ENCODE measurements at regions not wholly inside any gene's neighbourhood (a gene's known extent, or its start where the extent isn't known, plus 50 kb on each side); places are given as distances from the start of the nearest gene placed in this dataset.

DNA sequence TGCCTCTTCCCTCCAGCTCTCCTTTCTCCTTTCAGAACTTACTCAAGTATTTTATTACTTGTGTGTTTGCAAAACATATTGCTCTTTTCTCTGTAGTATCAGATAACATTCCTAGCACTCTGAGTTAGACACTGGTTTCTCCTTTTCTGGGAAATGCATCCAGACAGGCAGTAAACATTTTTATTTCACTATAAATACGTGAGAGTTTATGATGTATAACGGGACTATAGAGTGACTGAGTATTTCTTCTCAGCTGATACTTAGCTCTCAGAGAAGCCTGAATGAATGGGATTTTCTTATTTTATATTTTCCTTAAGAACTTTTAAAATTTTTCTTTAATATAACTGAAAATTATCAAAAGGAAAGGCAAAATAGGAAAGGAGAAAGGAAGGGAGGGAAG is 211.2 kb upstream of the EDNRB start:
- no peaks in the 10 kb centered on the region for H3K79me1 ChIP-seq (ENCODE audit: low read length)
- no peak overlapping the region for H2AK5ac ChIP-seq (ENCODE audit: low read length)
- H3K4me2 ChIP-seq (ENCODE audit: low read length): no peak overlapping the region
- no peak overlapping the region for H4K8ac ChIP-seq (ENCODE audit: low read depth, low read length)
- H2BK5ac ChIP-seq (ENCODE audit: low read depth, low read length, poor library complexity): no peak overlapping the region
- no peak overlapping the region for H3K27ac ChIP-seq (ENCODE audit: low read depth, low read length)
- no peak overlapping the region for H4K12ac ChIP-seq (ENCODE audit: low read depth, low read length)
- no peak for DNase-seq
- H3K4me1 ChIP-seq (ENCODE audit: control insufficient read depth in 1 of 2, insufficient read depth in 2 of 2, low read length in 2 of 2): no peaks in the 10 kb centered on the region
- H3K23ac ChIP-seq (ENCODE audit: low read length): no peak overlapping the region
- H2BK12ac ChIP-seq (ENCODE audit: low read length): no peak overlapping the region
- no peak overlapping the region for H2AFZ ChIP-seq (ENCODE audit: insufficient read depth, low read length, poor library complexity)
- H2BK120ac ChIP-seq (ENCODE audit: insufficient read depth, low read length, poor library complexity): no peak overlapping the region
- H3K4ac ChIP-seq (ENCODE audit: low read depth, low read length): no peak overlapping the region
- H3K9me3 ChIP-seq (ENCODE audit: insufficient read depth, low read depth, low read length): no peaks in the 10 kb centered on the region
- H3K27me3 ChIP-seq (ENCODE audit: insufficient read depth, low read length): no peaks in the 10 kb centered on the region
- WGBS (ENCODE audit: extremely low coverage, insufficient coverage, insufficient read length): no CpG with 5 or more reads among the region's 2 CpGs
- H3K9ac ChIP-seq (ENCODE audit: low read length): no peak overlapping the region
- no peak overlapping the region for H3K4me3 ChIP-seq (ENCODE audit: low read depth, low read length)
- no peak overlapping the region for H3K14ac ChIP-seq (ENCODE audit: low read length)
- no peak overlapping the region for H4K91ac ChIP-seq (ENCODE audit: low read depth, low read length)
- no peak overlapping the region for H3K18ac ChIP-seq (ENCODE audit: low read length)
- no peaks in the 10 kb centered on the region for H3K79me2 ChIP-seq (ENCODE audit: control insufficient read depth, insufficient read depth, low read length, poor library complexity)
- H3K36me3 ChIP-seq (ENCODE audit: control insufficient read depth in 1 of 2, insufficient read depth in 2 of 2, low read length in 2 of 2): no peaks in the 10 kb centered on the region

DNA sequence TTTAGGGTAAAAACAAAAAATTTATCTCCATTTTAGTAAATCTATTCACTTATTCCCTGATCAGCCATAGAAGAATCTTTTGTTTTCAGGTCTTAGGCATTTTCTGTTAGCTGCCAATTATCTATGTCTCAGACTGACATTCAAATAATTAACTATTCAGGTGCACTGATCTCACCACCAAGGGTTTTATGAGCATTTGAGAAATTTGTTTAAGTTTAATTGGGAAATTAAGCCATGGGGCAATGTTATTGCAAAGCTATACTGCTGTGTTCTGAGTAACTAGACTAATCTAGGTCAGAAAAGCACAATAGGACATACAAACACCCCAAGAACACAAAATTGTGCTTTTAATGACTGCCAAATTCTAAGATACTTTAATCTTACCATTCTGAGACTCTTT is 210.7 kb upstream of the EDNRB start:
- Histone ChIP-seq H3K79me2 (ENCODE audit: control insufficient read depth, insufficient read depth, low read length, poor library complexity) (no peaks in the 10 kb centered on the region), H2BK12ac (ENCODE audit: low read length) (no peak overlapping the region), H3K4me2 (ENCODE audit: low read length) (no peak overlapping the region)

DNA sequence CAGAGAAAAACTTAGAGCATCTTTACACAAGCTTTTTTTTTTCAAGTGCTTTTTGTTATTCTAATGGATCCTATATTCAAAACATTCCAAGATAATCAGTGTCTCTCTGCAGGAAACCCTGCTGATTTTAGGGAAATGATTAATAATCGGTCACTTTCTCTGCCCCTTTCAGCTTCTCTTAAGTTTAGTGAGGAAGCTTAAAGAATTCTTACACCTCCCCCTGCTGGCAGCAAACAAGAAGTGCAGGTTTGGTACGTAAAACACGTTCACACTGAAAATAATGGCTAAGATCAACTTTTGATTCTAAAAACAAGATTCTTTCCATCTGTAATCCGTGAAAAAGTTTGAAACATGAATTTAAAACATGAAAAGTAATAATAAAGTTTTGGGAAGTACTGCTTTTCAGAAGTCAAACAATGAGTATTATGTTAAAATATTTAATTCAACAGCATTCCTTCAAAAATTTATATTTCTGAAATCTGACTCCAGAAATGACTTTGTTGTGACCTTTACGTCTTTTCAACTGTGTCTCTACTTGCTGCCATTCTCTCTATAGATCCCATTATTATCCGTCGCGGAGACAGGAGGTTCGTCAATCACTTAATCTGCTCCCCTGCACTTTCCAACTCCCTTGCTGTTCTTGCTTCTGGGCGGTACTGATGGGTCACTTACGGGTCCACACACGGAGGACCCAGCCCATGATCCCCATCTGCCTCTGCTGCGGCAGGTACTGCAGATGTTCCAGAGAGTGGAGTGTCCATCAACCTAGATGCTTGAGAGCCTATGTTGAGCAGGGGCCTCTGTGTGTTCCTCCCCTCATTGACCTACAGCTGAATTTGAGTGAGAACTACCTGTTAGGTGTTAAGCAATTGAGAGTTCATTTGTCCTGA is 203.1 kb upstream of the EDNRB start:
- Histone ChIP-seq H3K4me3 (ENCODE audit: low read depth, low read length) (no peak overlapping the region), H3K9me3 (ENCODE audit: insufficient read depth, low read depth, low read length) (no peaks in the 10 kb centered on the region), H3K14ac (ENCODE audit: low read length) (no peak overlapping the region), H3K4me2 (ENCODE audit: low read length) (no peak overlapping the region), H4K8ac (ENCODE audit: low read depth, low read length) (no peak overlapping the region), H3K27me3 (ENCODE audit: insufficient read depth, low read length) (no peaks in the 10 kb centered on the region), H3K23ac (ENCODE audit: low read length) (no peak overlapping the region), H2BK5ac (ENCODE audit: low read depth, low read length, poor library complexity) (no peak overlapping the region), H3K79me1 (ENCODE audit: low read length) (no peaks in the 10 kb centered on the region), H3K9ac (ENCODE audit: low read length) (no peak overlapping the region), H3K27ac (ENCODE audit: low read depth, low read length) (no peak overlapping the region), H3K36me3 (ENCODE audit: control insufficient read depth in 1 of 2, insufficient read depth in 2 of 2, low read length in 2 of 2) (no peaks in the 10 kb centered on the region), H2BK120ac (ENCODE audit: insufficient read depth, low read length, poor library complexity) (peak overlapping the region; percentile 23), H4K91ac (ENCODE audit: low read depth, low read length) (peak overlapping the region; percentile 30), H3K79me2 (ENCODE audit: control insufficient read depth, insufficient read depth, low read length, poor library complexity) (no peaks in the 10 kb centered on the region), H2AFZ (ENCODE audit: insufficient read depth, low read length, poor library complexity) (no peak overlapping the region), H3K4ac (ENCODE audit: low read depth, low read length) (no peak overlapping the region), H4K12ac (ENCODE audit: low read depth, low read length) (no peak overlapping the region), H2AK5ac (ENCODE audit: low read length) (peak overlapping the region; percentile 52), H3K4me1 (ENCODE audit: control insufficient read depth in 1 of 2, insufficient read depth in 2 of 2, low read length in 2 of 2) (no peaks in the 10 kb centered on the region), H3K18ac (ENCODE audit: low read length) (no peak overlapping the region), H2BK12ac (ENCODE audit: low read length) (peak overlapping the region; percentile 76)
- no CpG with 5 or more reads among the region's 13 CpGs for WGBS (ENCODE audit: extremely low coverage, insufficient coverage, insufficient read length)
- DNase-seq: peak; percentile 12 to 86

More for the DNA sequence above, 210.7 kb upstream of the EDNRB start:
- no peak overlapping the region for H3K4me3 ChIP-seq (ENCODE audit: low read depth, low read length)
- no peak overlapping the region for H2BK5ac ChIP-seq (ENCODE audit: low read depth, low read length, poor library complexity)
- H3K79me1 ChIP-seq (ENCODE audit: low read length): no peaks in the 10 kb centered on the region
- no peak overlapping the region for H3K14ac ChIP-seq (ENCODE audit: low read length)
- H2BK120ac ChIP-seq (ENCODE audit: insufficient read depth, low read length, poor library complexity): no peak overlapping the region
- no peak overlapping the region for H4K12ac ChIP-seq (ENCODE audit: low read depth, low read length)
- H4K8ac ChIP-seq (ENCODE audit: low read depth, low read length): no peak overlapping the region
- H3K36me3 ChIP-seq (ENCODE audit: control insufficient read depth in 1 of 2, insufficient read depth in 2 of 2, low read length in 2 of 2): no peaks in the 10 kb centered on the region
- H2AK5ac ChIP-seq (ENCODE audit: low read length): no peak overlapping the region
- no peak for DNase-seq
- H4K91ac ChIP-seq (ENCODE audit: low read depth, low read length): no peak overlapping the region
- no peaks in the 10 kb centered on the region for H3K9me3 ChIP-seq (ENCODE audit: insufficient read depth, low read depth, low read length)
- no peak overlapping the region for H3K27ac ChIP-seq (ENCODE audit: low read depth, low read length)
- H3K4ac ChIP-seq (ENCODE audit: low read depth, low read length): no peak overlapping the region
- H3K4me1 ChIP-seq (ENCODE audit: control insufficient read depth in 1 of 2, insufficient read depth in 2 of 2, low read length in 2 of 2): no peaks in the 10 kb centered on the region
- no peak overlapping the region for H3K18ac ChIP-seq (ENCODE audit: low read length)
- H3K23ac ChIP-seq (ENCODE audit: low read length): no peak overlapping the region
- no peaks in the 10 kb centered on the region for H3K27me3 ChIP-seq (ENCODE audit: insufficient read depth, low read length)
- no peak overlapping the region for H2AFZ ChIP-seq (ENCODE audit: insufficient read depth, low read length, poor library complexity)
- no peak overlapping the region for H3K9ac ChIP-seq (ENCODE audit: low read length)

DNA sequence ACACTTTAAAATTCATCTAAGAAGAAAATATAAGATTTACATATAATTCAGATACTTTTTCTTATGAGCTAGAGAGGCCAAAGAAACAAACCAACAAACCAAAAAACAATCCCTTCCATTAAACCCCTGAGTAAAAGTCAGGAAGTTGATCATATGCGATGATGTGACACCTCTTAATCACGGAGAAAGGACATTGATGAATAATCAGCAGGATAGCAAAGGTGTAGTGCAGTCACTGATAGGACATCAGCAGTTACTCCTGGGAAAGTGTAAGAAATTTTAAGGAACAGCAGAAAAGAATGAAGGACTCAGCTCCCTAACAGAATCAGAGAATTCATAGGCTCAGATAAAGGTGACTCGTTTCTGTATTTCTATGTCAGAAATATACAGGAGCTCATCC is 202.4 kb upstream of the EDNRB start:
- Histone ChIP-seq H2AK5ac (ENCODE audit: low read length) (no peak overlapping the region), H3K9ac (ENCODE audit: low read length) (no peak overlapping the region), H3K23ac (ENCODE audit: low read length) (no peak overlapping the region), H3K4me2 (ENCODE audit: low read length) (no peak overlapping the region), H4K12ac (ENCODE audit: low read depth, low read length) (no peak overlapping the region), H3K79me1 (ENCODE audit: low read length) (no peaks in the 10 kb centered on the region), H3K27me3 (ENCODE audit: insufficient read depth, low read length) (no peaks in the 10 kb centered on the region), H3K27ac (ENCODE audit: low read depth, low read length) (no peak overlapping the region), H2BK120ac (ENCODE audit: insufficient read depth, low read length, poor library complexity) (no peak overlapping the region), H3K4ac (ENCODE audit: low read depth, low read length) (no peak overlapping the region), H4K91ac (ENCODE audit: low read depth, low read length) (no peak overlapping the region), H3K18ac (ENCODE audit: low read length) (no peak overlapping the region), H3K9me3 (ENCODE audit: insufficient read depth, low read depth, low read length) (no peaks in the 10 kb centered on the region), H2AFZ (ENCODE audit: insufficient read depth, low read length, poor library complexity) (no peak overlapping the region), H4K8ac (ENCODE audit: low read depth, low read length) (no peak overlapping the region), H2BK12ac (ENCODE audit: low read length) (no peak overlapping the region), H3K4me3 (ENCODE audit: low read depth, low read length) (no peak overlapping the region), H3K79me2 (ENCODE audit: control insufficient read depth, insufficient read depth, low read length, poor library complexity) (no peaks in the 10 kb centered on the region), H3K36me3 (ENCODE audit: control insufficient read depth in 1 of 2, insufficient read depth in 2 of 2, low read length in 2 of 2) (no peaks in the 10 kb centered on the region), H3K4me1 (ENCODE audit: control insufficient read depth in 1 of 2, insufficient read depth in 2 of 2, low read length in 2 of 2) (peaks cover 4% of the 10 kb centered on the region in 2 experiments), H2BK5ac (ENCODE audit: low read depth, low read length, poor library complexity) (no peak overlapping the region), H3K14ac (ENCODE audit: low read length) (no peak overlapping the region)
- no peak for DNase-seq
- WGBS (ENCODE audit: extremely low coverage, insufficient coverage, insufficient read length): no CpG with 5 or more reads among the region's 3 CpGs

Measured in trophoblast cell (in vitro differentiated cells and primary cell).